OCI-LY7 (cell line): ENCODE measurements at regions not wholly inside any gene's neighbourhood (a gene's known extent, or its start where the extent isn't known, plus 50 kb on each side); places are given as distances from the start of the nearest gene placed in this dataset.

Experiments used
- BruUV-seq: library from RNA; stranded (reverse); fragments of 400-500 nt; replicated peaks from 2 replicates; lab custom pipeline; 2021; lab: Mats Ljungman, UMichigan
- CTCF ChIA-PET: fragments of 300-600 bp; sonication (Branson Sonifier 250); formaldehyde crosslinking; loops from one replicate; lab custom pipeline; 2022; ENCODE audit warnings: antibody characterized with exemption; ENCODE audit not compliant: unreplicated experiment; lab: Charles Lee
- POLR2A ChIA-PET: fragments of 300-600 bp; sonication (Branson Sonifier 250); formaldehyde crosslinking; loops from one replicate; lab custom pipeline; 2022; ENCODE audit warnings: antibody characterized with exemption; lab: Charles Lee
- DNase-seq: peaks from one replicate; pipeline ENCODE4 v3.0.0-alpha.2; 2015; ENCODE audit warnings: low spot score
- H2AFZ ChIP-seq: fragments of 200-600 bp; sonication (generic), shearing (Covaris generic); 2 replicates; pipeline ENCODE4 v1.6.1; 2014; ENCODE audit warnings: mild to moderate bottlenecking, antibody characterized with exemption, low read length, moderate library complexity
- H3K27ac ChIP-seq: fragments of 200-600 bp; sonication (generic); 2 replicates; pipeline ENCODE4 v1.5.1; 2014; ENCODE audit warnings: mixed run types, low read depth, mild to moderate bottlenecking, moderate library complexity, low read length, inconsistent platforms; ENCODE audit not compliant: poor library complexity, severe bottlenecking
- H3K36me3 ChIP-seq: fragments of 200-600 bp; sonication (generic); 2 replicates; pipeline ENCODE4 v1.6.1; 2014; ENCODE audit warnings: mild to moderate bottlenecking, antibody characterized with exemption, low read length, moderate library complexity, mixed read lengths; ENCODE audit not compliant: insufficient read depth
- H3K4me1 ChIP-seq: fragments of 200-600 bp; sonication (generic); 2 replicates; pipeline ENCODE4 v1.5.1; 2014; ENCODE audit warnings: mild to moderate bottlenecking, low read length; ENCODE audit not compliant: insufficient read depth, poor library complexity, severe bottlenecking
- H3K4me2 ChIP-seq: fragments of 200-600 bp; sonication (generic); 2 replicates; pipeline ENCODE4 v1.6.1; 2014; ENCODE audit warnings: mild to moderate bottlenecking, low read length
- H3K4me3 ChIP-seq: fragments of 200-600 bp; sonication (generic); 2 replicates; pipeline ENCODE4 v1.5.1; 2014; ENCODE audit warnings: mild to moderate bottlenecking, low read depth, low read length; ENCODE audit not compliant: poor library complexity, severe bottlenecking
- H3K79me2 ChIP-seq: fragments of 200-600 bp; sonication (generic); 2 replicates; pipeline ENCODE4 v1.6.1; 2016; ENCODE audit warnings: low read depth, mild to moderate bottlenecking, low read length, moderate library complexity, mixed read lengths; ENCODE audit not compliant: insufficient read depth
- H3K9me2 ChIP-seq: fragments of 200-600 bp; sonication (generic); 2 replicates; pipeline ENCODE4 v1.6.1; 2016; ENCODE audit warnings: mild to moderate bottlenecking, low read length, mixed read lengths; ENCODE audit not compliant: insufficient read depth
- H3K9me3 ChIP-seq: fragments of 200-600 bp; sonication (generic); 2 replicates; pipeline ENCODE4 v1.6.1; 2014; ENCODE audit warnings: mild to moderate bottlenecking, mixed run types, low read length, mixed read lengths
- H4K20me1 ChIP-seq: fragments of 200-600 bp; sonication (generic); 2 replicates; pipeline ENCODE4 v1.6.1; 2014; ENCODE audit warnings: mild to moderate bottlenecking, antibody characterized with exemption, low read length, moderate library complexity, mixed read lengths; ENCODE audit not compliant: insufficient read depth
- CTCF ChIP-seq: fragments of 200-600 bp; sonication (generic); conservative IDR thresholded peaks from 2 replicates; pipeline ENCODE4 v1.5.1; 2014; ENCODE audit warnings: mild to moderate bottlenecking, antibody characterized with exemption, low read length, moderate library complexity, mixed read lengths
- EZH2phosphoT487 ChIP-seq: fragments of 200-600 bp; sonication (generic); IDR thresholded peaks from 2 replicates; pipeline ENCODE4 v1.6.1; 2018; ENCODE audit warnings: low read depth, borderline replicate concordance, mild to moderate bottlenecking, mixed run types, antibody characterized with exemption, low read length, moderate library complexity, mixed read lengths
- intact Hi-C: fragments of 100-400 bp; cut with micrococcal nuclease; formaldehyde crosslinking; loops from one replicate; pipeline ENCODE4 v1.10.0; 2022; ENCODE audit not compliant: unreplicated experiment

GRCh38 chr3:194022052-194022451 lies 113.9 kb upstream of the HES1 start:
- no peaks in the 10 kb centered on the region for H3K9me2 ChIP-seq
- no TSS peak for BruUV-seq
- no peak overlapping the region for H3K4me3 ChIP-seq
- ChIA-PET CTCF (no interaction called here), POLR2A (interaction anchor here (0.5 to 0.9 kb wide), 3 partner anchors 52 to 1117 kb away, joined by 3 to 4 read pairs (median 3); no protein-coding TSS in a partner anchor)
- intact Hi-C loops: no loop called here
- H3K4me2 ChIP-seq: no peak overlapping the region
- H3K27ac ChIP-seq: no peak overlapping the region
- H4K20me1 ChIP-seq: no peaks in the 10 kb centered on the region
- no peak overlapping the region for H2AFZ ChIP-seq
- DNase-seq: no peak
- H3K36me3 ChIP-seq: no peaks in the 10 kb centered on the region
- no peaks in the 10 kb centered on the region for H3K9me3 ChIP-seq
- H3K79me2 ChIP-seq: no peaks in the 10 kb centered on the region
- no peak for TF ChIP-seq EZH2phosphoT487
- no peak for TF ChIP-seq CTCF
- peaks cover 19% of the 10 kb centered on the region for H3K4me1 ChIP-seq

GRCh38 chr3:194022816-194023215 lies 113.1 kb upstream of the HES1 start:
- ChIA-PET CTCF (no interaction called here), POLR2A (interaction anchor here (1.2 kb wide), 1 partner anchor 26 kb away, joined by 3 read pairs; no protein-coding TSS in a partner anchor)
- no peaks in the 10 kb centered on the region for H3K36me3 ChIP-seq
- H4K20me1 ChIP-seq: no peaks in the 10 kb centered on the region
- H3K4me2 ChIP-seq: no peak overlapping the region
- intact Hi-C loops: no loop called here
- TF ChIP-seq EZH2phosphoT487 (no peak), CTCF (no peak)
- 0 out of 2 replicates have a peak overlapping the region, but pooled peaks have one; percentile 8 for H2AFZ ChIP-seq
- BruUV-seq: no TSS peak
- peaks cover 19% of the 10 kb centered on the region for H3K4me1 ChIP-seq
- no peak for DNase-seq
- H3K27ac ChIP-seq: no peak overlapping the region
- no peaks in the 10 kb centered on the region for H3K9me3 ChIP-seq
- H3K9me2 ChIP-seq: no peaks in the 10 kb centered on the region
- H3K4me3 ChIP-seq: no peak overlapping the region
- no peaks in the 10 kb centered on the region for H3K79me2 ChIP-seq

GRCh38 chr3:194023501-194024280 lies 112.3 kb upstream of the HES1 start:
- Histone ChIP-seq H3K9me2 (no peaks in the 10 kb centered on the region), H3K36me3 (no peaks in the 10 kb centered on the region), H3K4me2 (no peak overlapping the region), H2AFZ (0 out of 2 replicates have a peak overlapping the region, but pooled peaks have one; percentile 8), H3K4me3 (no peak overlapping the region), H3K79me2 (no peaks in the 10 kb centered on the region), H3K9me3 (peaks cover 4% of the 10 kb centered on the region), H4K20me1 (no peaks in the 10 kb centered on the region), H3K4me1 (peaks cover 26% of the 10 kb centered on the region), H3K27ac (no peak overlapping the region)
- BruUV-seq: no TSS peak
- no peak for TF ChIP-seq EZH2phosphoT487
- 0 out of 2 replicates have a peak, but pooled peaks have one; percentile 20 for TF ChIP-seq CTCF
- POLR2A ChIA-PET: interaction anchor here (0.6 to 1.2 kb wide), 4 partner anchors 10 to 36 kb away, joined by 3 to 4 read pairs (median 3); no protein-coding TSS in a partner anchor
- DNase-seq: no peak
- CTCF ChIA-PET: interaction anchor here (0.6 to 1.0 kb wide), 3 partner anchors 9 to 847 kb away, joined by 3 to 6 read pairs (median 4); no protein-coding TSS in a partner anchor
- intact Hi-C loops: no loop called here
